OCI-LY1 (cell line): ENCODE measurements at regions not wholly inside any gene's neighbourhood (a gene's known extent, or its start where the extent isn't known, plus 50 kb on each side); places are given as distances from the start of the nearest gene placed in this dataset.

Experiments
- H2AFZ ChIP-seq: fragments of 200-600 bp; sonication (generic), shearing (Covaris generic); 2 replicates; pipeline ENCODE4 v1.6.0; 2014; ENCODE audit warnings: antibody characterized with exemption, mild to moderate bottlenecking, low read length
- H3F3A ChIP-seq: fragments of 200-600 bp; sonication (generic), shearing (Covaris generic); 2 replicates; pipeline ENCODE4 v1.6.0; 2014; ENCODE audit warnings: mild to moderate bottlenecking, antibody characterized with exemption, low read length, moderate library complexity; ENCODE audit not compliant: insufficient read depth
- H3K27ac ChIP-seq: fragments of 200-600 bp; sonication (generic); 2 replicates; pipeline ENCODE4 v1.5.1; 2014; ENCODE audit warnings: low read length, mixed run types, mild to moderate bottlenecking, low read depth; ENCODE audit not compliant: poor library complexity, severe bottlenecking
- H3K27me3 ChIP-seq: fragments of 200-600 bp; sonication (generic); 2 replicates; pipeline ENCODE4 v1.6.0; 2014; ENCODE audit warnings: antibody characterized with exemption, mild to moderate bottlenecking, low read length, moderate library complexity; ENCODE audit not compliant: insufficient read depth
- H3K36me3 ChIP-seq: fragments of 200-600 bp; sonication (generic); 2 replicates; pipeline ENCODE4 v1.6.1; 2014; ENCODE audit warnings: mild to moderate bottlenecking, antibody characterized with exemption, low read length, moderate library complexity, mixed read lengths; ENCODE audit not compliant: insufficient read depth
- H3K4me1 ChIP-seq: fragments of 200-600 bp; sonication (generic); 2 replicates; pipeline ENCODE4 v1.5.1; 2014; ENCODE audit warnings: mild to moderate bottlenecking, low read length, moderate library complexity; ENCODE audit not compliant: insufficient read depth, severe bottlenecking
- H3K4me2 ChIP-seq: fragments of 200-600 bp; sonication (generic), shearing (Covaris generic); 2 replicates; pipeline ENCODE4 v1.6.1; 2014; ENCODE audit warnings: low read length
- H3K4me3 ChIP-seq: fragments of 200-600 bp; sonication (generic); 2 replicates; pipeline ENCODE4 v1.5.1; 2014; ENCODE audit warnings: low read length, low read depth, mild to moderate bottlenecking, mixed read lengths; ENCODE audit not compliant: poor library complexity, severe bottlenecking
- H3K79me2 ChIP-seq: fragments of 200-600 bp; shearing (Covaris generic); 2 replicates; pipeline ENCODE4 v1.6.1; 2016; ENCODE audit warnings: mixed run types, low read length, mixed read lengths; ENCODE audit not compliant: insufficient read depth
- H3K9ac ChIP-seq: fragments of 200-600 bp; sonication (generic), shearing (Covaris generic); 2 replicates; pipeline ENCODE4 v1.6.1; 2014; ENCODE audit warnings: mild to moderate bottlenecking, low read length, mixed read lengths
- H3K9me2 ChIP-seq: fragments of 200-600 bp; sonication (generic), shearing (Covaris generic); 2 replicates; pipeline ENCODE4 v1.6.1; 2014; ENCODE audit warnings: low read depth, mild to moderate bottlenecking, low read length, mixed read lengths
- H3K9me3 ChIP-seq: fragments of 200-600 bp; shearing (Covaris generic); 2 replicates; pipeline ENCODE4 v1.6.1; 2014; ENCODE audit warnings: low read length, mixed read lengths
- H4K20me1 ChIP-seq: fragments of 200-600 bp; sonication (generic), shearing (Covaris generic); 2 replicates; pipeline ENCODE4 v1.6.0; 2016; ENCODE audit warnings: mild to moderate bottlenecking, low read length; ENCODE audit not compliant: insufficient read depth
- EZH2 ChIP-seq: fragments of 200-600 bp; sonication (generic), shearing (Covaris generic); IDR thresholded peaks from 2 replicates; pipeline ENCODE4 v1.8.0; 2017; ENCODE audit warnings: borderline replicate concordance, mixed run types, mild to moderate bottlenecking, antibody characterized with exemption, low read length, moderate library complexity, mixed read lengths
- TF ChIP-seq, protein P1 (sequence below): fragments of 200-600 bp; sonication (generic), shearing (Covaris generic); IDR thresholded peaks from 2 replicates; pipeline ENCODE4 v1.5.1; 2017; ENCODE audit warnings: mild to moderate bottlenecking, antibody characterized with exemption, low read length, moderate library complexity, mixed read lengths

DNA sequence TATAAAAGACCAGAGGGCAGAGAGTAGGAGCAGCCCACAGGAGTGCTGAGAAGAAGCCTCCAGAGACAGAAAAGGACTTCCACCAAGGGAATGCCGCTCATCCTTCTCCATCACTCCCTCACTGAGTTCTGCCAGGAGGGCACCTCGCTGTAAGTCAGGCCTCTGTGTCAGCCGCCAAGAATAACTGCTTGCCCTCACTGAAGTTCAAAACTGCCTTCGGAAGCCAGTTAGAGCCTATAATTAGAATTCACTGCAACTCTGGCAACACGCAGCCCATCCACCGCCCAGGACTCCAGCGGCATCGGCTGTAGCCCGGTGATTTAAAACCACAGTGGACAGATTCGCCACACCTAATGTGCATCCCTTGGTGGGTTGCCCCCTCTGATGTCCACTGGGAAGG is 281.8 kb upstream of the ZNF507 start:
- TF ChIP-seq, protein P1, sequence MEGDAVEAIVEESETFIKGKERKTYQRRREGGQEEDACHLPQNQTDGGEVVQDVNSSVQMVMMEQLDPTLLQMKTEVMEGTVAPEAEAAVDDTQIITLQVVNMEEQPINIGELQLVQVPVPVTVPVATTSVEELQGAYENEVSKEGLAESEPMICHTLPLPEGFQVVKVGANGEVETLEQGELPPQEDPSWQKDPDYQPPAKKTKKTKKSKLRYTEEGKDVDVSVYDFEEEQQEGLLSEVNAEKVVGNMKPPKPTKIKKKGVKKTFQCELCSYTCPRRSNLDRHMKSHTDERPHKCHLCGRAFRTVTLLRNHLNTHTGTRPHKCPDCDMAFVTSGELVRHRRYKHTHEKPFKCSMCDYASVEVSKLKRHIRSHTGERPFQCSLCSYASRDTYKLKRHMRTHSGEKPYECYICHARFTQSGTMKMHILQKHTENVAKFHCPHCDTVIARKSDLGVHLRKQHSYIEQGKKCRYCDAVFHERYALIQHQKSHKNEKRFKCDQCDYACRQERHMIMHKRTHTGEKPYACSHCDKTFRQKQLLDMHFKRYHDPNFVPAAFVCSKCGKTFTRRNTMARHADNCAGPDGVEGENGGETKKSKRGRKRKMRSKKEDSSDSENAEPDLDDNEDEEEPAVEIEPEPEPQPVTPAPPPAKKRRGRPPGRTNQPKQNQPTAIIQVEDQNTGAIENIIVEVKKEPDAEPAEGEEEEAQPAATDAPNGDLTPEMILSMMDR: no peak
- TF ChIP-seq EZH2: no peak
- H3K27me3 ChIP-seq: no peaks in the 10 kb centered on the region
- H3K4me2 ChIP-seq: no peak overlapping the region

DNA sequence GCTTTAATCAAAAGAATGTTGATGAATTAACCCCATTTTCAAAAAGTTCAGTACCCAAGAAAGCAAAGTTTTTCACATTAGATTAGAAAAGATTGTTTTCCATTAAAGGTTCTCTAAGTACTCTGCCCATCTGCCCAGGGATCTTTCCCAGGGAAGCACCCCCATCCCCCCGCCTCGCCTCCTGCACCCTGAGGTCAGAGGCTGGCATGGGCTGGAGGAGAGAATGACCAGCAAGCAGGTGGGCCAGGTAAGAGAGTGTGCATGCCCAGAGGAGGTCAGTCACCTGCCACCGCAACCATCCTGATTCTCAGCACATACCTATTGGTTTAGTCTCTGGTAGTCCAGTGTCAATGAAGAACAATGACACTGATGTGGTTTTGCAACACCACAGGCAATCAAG is 279.4 kb upstream of the ZNF507 start:
- Histone ChIP-seq H3K27me3 (no peaks in the 10 kb centered on the region), H3K4me1 (no peaks in the 10 kb centered on the region), H3K79me2 (no peaks in the 10 kb centered on the region), H3K4me2 (no peak overlapping the region), H3K9ac (no peak overlapping the region), H3K36me3 (no peaks in the 10 kb centered on the region), H2AFZ (no peak overlapping the region), H3K9me3 (no peaks in the 10 kb centered on the region), H3K9me2 (no peaks in the 10 kb centered on the region), H3F3A (no peaks in the 10 kb centered on the region), H3K27ac (no peak overlapping the region), H4K20me1 (no peaks in the 10 kb centered on the region), H3K4me3 (no peak overlapping the region)
- TF ChIP-seq, protein P1: no peak
- TF ChIP-seq EZH2: no peak

More for the DNA sequence above, 281.8 kb upstream of the ZNF507 start:
- no peaks in the 10 kb centered on the region for H4K20me1 ChIP-seq
- H3K4me1 ChIP-seq: no peaks in the 10 kb centered on the region
- no peaks in the 10 kb centered on the region for H3K79me2 ChIP-seq
- H3K27ac ChIP-seq: no peak overlapping the region
- H3K9ac ChIP-seq: no peak overlapping the region
- H3K9me2 ChIP-seq: no peaks in the 10 kb centered on the region
- no peaks in the 10 kb centered on the region for H3F3A ChIP-seq
- H3K9me3 ChIP-seq: no peaks in the 10 kb centered on the region
- H3K36me3 ChIP-seq: no peaks in the 10 kb centered on the region
- no peak overlapping the region for H2AFZ ChIP-seq
- H3K4me3 ChIP-seq: no peak overlapping the region

DNA sequence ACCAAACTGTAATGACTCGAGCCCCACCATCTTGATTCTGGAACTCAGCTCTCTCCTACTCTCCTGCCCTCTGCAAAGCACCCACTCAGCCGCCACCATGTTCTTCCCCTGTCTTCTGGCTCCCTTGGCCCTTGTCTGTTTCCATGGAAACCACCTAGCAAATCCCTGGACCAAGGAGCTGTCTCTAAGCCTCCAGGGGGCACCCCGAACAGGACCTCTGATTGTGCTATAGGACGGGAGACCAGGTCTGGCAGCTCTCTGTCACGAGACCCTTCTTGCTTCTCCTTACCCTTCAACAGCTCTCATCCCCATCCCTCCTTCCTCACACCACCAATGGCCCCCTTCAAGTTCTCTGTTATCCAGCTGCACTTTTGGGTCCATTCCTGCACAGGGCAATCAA is 277.7 kb upstream of the ZNF507 start:
- no peak overlapping the region for H2AFZ ChIP-seq
- no peak overlapping the region for H3K4me2 ChIP-seq
- TF ChIP-seq, protein P1: no peak
- TF ChIP-seq EZH2: no peak
- H3K4me1 ChIP-seq: no peaks in the 10 kb centered on the region
- no peaks in the 10 kb centered on the region for H4K20me1 ChIP-seq
- H3F3A ChIP-seq: no peaks in the 10 kb centered on the region
- H3K27ac ChIP-seq: no peak overlapping the region
- no peaks in the 10 kb centered on the region for H3K79me2 ChIP-seq
- no peaks in the 10 kb centered on the region for H3K9me3 ChIP-seq
- H3K36me3 ChIP-seq: no peaks in the 10 kb centered on the region
- no peak overlapping the region for H3K4me3 ChIP-seq
- H3K27me3 ChIP-seq: no peaks in the 10 kb centered on the region
- no peak overlapping the region for H3K9ac ChIP-seq
- no peaks in the 10 kb centered on the region for H3K9me2 ChIP-seq
